WI38 (cell line): ENCODE measurements at regions not wholly inside any gene's neighbourhood (a gene's known extent, or its start where the extent isn't known, plus 50 kb on each side); places are given as distances from the start of the nearest gene placed in this dataset.
A peak's percentile ranks its signal among the peaks of the same experiment; 100 is the strongest.

Source experiments
- H3K4me3 ChIP-seq: 2 replicates; pipeline ENCODE4 v1.5.1; 2011; ENCODE audit warnings: low read depth, mild to moderate bottlenecking, control low read depth, low read length
- TF ChIP-seq, protein P1 (sequence below): IDR thresholded peaks from 2 replicates; pipeline ENCODE4 v1.5.1; 2012; ENCODE audit warnings: low read depth, mild to moderate bottlenecking, control low read depth, low read length

DNA sequence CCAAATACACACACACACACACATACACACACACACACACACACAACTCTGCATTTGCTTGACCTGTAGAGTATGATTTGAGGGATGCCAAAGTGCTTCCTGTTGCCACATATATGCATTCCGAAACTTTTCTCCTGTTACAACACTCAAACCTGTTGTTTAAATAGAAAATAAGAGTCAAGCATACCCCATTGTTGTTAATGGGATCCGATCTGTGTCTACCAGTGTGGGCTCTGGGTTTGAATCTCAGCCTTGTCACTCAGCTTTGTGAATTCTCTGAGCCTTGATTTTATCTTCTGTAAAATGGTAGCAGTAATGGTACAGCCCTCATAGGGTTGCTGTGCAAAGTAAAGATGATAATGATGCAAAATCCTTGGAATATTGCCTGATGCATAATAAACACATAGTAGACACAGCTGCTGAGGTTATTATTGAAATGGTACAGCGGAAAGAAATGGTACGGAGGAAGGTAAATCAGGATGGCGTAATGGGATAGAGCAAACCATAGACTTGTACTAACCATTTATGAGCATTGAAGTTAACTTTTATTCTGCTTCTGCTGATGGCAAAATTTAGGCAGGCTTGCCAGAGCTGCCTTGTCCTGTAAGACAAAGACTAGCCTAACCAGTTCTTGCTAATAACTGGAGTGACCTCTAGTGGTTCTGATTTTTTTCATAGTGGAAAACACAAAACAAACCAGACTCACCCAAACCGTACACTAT is 113.5 kb upstream of the PHACTR1 start:
- TF ChIP-seq, protein P1, sequence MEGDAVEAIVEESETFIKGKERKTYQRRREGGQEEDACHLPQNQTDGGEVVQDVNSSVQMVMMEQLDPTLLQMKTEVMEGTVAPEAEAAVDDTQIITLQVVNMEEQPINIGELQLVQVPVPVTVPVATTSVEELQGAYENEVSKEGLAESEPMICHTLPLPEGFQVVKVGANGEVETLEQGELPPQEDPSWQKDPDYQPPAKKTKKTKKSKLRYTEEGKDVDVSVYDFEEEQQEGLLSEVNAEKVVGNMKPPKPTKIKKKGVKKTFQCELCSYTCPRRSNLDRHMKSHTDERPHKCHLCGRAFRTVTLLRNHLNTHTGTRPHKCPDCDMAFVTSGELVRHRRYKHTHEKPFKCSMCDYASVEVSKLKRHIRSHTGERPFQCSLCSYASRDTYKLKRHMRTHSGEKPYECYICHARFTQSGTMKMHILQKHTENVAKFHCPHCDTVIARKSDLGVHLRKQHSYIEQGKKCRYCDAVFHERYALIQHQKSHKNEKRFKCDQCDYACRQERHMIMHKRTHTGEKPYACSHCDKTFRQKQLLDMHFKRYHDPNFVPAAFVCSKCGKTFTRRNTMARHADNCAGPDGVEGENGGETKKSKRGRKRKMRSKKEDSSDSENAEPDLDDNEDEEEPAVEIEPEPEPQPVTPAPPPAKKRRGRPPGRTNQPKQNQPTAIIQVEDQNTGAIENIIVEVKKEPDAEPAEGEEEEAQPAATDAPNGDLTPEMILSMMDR = 0 out of 2 replicates have a peak, but pooled peaks have one; percentile 15

DNA sequence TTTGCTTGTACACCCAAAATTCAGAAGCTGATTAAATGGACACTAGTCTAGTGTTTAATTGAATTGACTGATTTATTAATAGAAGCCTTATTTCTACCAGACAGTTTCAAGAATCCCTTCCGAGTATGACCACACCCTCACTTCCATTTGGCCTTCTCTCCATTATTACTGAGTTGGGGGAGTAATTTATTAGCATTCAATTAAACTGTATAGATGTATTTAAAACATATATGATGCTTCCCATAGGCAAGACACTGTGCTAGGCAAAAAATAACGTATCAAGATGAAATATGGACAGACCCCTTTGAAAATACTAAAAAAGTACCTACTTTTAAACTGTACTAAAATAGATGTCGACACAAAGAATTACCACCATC is 112.9 kb upstream of the PHACTR1 start:
- TF ChIP-seq, protein P1 = no peak
- no peak overlapping the region for H3K4me3 ChIP-seq

More for the DNA sequence above, 113.5 kb upstream of the PHACTR1 start:
- H3K4me3 ChIP-seq = no peak overlapping the region

DNA sequence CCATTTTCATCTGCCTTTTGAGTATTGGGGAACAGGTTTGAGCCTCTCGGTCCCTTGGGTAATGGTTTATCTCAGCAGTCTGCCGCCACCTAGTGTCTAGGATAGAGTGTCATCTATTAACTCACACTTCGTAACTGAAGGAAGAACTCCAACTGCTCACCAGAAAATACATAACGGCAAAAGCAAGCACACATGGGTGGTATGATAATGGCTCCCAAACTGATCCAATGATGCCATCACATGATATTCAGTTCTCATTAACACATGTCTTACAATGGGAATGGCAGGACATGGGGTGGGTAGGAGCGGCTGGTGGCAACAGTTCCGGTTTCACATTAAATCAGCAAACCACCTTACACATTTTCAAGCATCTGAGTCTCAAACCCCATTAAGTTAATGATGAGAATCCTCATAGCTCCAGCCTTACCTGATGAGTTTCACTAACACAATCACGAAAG is 110.7 kb upstream of the PHACTR1 start:
- TF ChIP-seq, protein P1 = peak; percentile 69
- no peak overlapping the region for H3K4me3 ChIP-seq

DNA sequence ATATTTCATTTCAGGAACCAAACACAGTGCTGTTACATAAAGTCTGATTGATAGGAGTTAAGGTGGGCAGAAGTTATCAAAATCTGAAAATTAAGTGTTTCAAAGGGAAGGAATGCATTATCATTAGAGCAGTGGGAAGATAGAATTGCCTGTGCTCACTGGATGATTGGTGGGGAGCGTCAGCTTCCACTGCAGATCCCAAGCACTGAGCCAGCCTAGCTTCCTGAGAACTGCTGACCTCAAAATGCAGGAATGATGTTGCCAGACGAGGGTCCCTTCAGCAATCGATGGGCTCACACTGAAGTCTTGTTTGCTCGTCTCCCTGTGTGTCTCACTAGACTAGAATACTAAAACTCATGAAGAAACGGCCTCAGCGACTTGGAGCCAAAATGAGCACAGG is 110.0 kb upstream of the PHACTR1 start:
- no peak overlapping the region for H3K4me3 ChIP-seq
- TF ChIP-seq, protein P1 = no peak

DNA sequence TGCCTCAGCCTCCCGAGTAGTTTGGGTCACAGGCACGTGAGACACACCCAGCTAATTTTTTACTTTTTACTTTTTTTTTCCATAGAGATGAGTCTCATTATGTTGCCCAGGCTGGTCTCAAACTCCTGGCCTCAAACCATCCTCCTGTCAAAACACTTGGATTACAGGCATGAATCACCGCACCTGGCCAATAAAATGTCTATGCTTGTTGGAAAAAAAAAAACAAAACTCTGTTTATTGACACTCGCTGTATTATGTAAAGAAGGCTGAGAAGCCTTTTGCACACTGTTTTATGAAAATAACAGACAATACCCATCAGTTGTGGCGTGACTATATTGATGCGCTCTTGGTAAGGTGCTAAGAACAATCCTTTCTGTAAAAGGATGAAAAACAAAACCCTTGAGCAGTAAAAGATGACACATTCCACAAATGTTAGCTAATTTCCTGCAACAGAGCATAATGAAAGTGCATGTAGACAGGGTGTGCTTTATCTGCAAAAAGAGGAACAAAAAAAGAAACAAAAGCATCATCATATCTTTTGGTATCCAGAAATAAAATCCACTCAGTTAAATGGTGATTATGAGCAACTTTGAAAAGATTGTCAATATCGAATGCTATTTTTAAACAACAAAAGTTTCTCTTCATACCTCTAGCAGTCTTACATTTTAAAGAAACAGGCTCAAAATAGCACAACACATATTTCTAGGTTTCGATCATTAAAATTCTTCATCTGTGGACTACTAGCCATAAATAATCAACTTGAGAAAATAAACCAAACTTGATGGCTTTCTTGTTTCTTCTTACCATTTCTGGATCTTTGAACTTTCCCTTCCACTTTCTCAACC is 108.3 kb upstream of the PHACTR1 start:
- H3K4me3 ChIP-seq = peak overlapping the region; percentile 29
- TF ChIP-seq, protein P1 = no peak

DNA sequence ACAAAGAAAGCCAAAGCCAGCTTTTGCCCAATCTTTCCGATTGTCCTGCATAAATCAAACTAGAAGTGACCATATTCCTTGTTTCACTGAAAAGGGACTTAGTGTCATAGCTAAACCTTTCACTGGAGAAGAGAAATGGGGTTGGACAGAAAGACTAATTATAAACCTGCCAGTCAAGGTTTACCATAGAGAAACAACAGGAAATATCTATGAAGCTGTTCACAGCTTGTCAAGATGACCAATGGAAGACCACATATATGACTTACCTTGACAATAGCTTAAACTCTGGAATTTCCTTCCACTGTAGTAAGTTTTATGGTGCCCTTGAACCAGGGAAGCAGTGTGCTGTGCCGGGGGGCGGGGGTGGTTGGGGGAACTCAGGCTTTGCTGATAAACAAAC is 107.7 kb upstream of the PHACTR1 start:
- TF ChIP-seq, protein P1 = no peak
- peak overlapping the region; percentile 29 for H3K4me3 ChIP-seq

DNA sequence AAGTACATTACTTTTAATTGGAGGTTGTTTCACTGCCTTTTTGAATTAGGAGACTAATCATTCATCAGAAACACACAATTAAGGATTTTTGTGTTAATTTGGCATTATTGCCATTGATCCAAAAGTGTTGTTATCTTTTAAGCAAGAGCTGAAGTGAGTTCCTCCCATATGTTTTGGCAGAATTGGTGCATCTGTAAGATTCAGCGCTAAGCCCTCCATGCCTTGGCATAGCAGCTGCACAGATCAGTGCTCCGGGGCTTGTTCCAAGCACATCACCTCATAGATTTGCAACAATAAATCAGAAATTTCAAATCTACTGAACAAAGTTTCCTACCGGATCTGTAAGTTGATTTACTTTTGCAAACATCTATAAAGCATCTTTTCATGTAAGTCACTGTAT is 106.8 kb upstream of the PHACTR1 start:
- TF ChIP-seq, protein P1 = no peak
- H3K4me3 ChIP-seq = no peak overlapping the region
